GM23248 (cell line): ENCODE measurements at regions not wholly inside any gene's neighbourhood (a gene's known extent, or its start where the extent isn't known, plus 50 kb on each side); places are given as distances from the start of the nearest gene placed in this dataset.

Experiments used
- DNase-seq: peaks from one replicate; pipeline ENCODE4 v3.0.0-alpha.2; 2015
- H2AFZ ChIP-seq: fragments of 200-600 bp; sonication (generic); 2 replicates; pipeline ENCODE4 v1.6.1; 2016; ENCODE audit warnings: antibody characterized with exemption
- H3F3A ChIP-seq: fragments of 200-600 bp; sonication (generic); 2 replicates; pipeline ENCODE4 v1.6.1; 2016; ENCODE audit warnings: mild to moderate bottlenecking, antibody characterized with exemption, mixed run types; ENCODE audit not compliant: insufficient read depth
- H3K27ac ChIP-seq: fragments of 200-600 bp; sonication (generic); 2 replicates; pipeline ENCODE4 v1.5.1; 2016; ENCODE audit warnings: mild to moderate bottlenecking
- H3K27me3 ChIP-seq: fragments of 200-600 bp; sonication (generic); replicated peaks from 2 replicates; pipeline ENCODE4 v1.6.1; 2016; ENCODE audit warnings: mild to moderate bottlenecking; ENCODE audit not compliant: insufficient read depth
- H3K36me3 ChIP-seq: fragments of 200-600 bp; sonication (generic); 2 replicates; pipeline ENCODE4 v1.6.1; 2016; ENCODE audit warnings: low read depth, mild to moderate bottlenecking
- H3K4me1 ChIP-seq: fragments of 200-600 bp; sonication (generic); 2 replicates; pipeline ENCODE4 v1.6.1; 2016; ENCODE audit warnings: mild to moderate bottlenecking; ENCODE audit not compliant: insufficient read depth
- H3K4me2 ChIP-seq: fragments of 200-600 bp; sonication (generic); one replicate; pipeline ENCODE4 v1.6.1; 2016; ENCODE audit warnings: mild to moderate bottlenecking; ENCODE audit not compliant: unreplicated experiment
- H3K4me3 ChIP-seq: fragments of 200-600 bp; sonication (generic); 2 replicates; pipeline ENCODE4 v1.5.1; 2016; ENCODE audit warnings: mild to moderate bottlenecking
- H3K79me2 ChIP-seq: fragments of 200-600 bp; sonication (generic); 2 replicates; pipeline ENCODE4 v1.6.1; 2016; ENCODE audit warnings: mild to moderate bottlenecking; ENCODE audit not compliant: insufficient read depth
- H3K9ac ChIP-seq: fragments of 200-600 bp; sonication (generic); 2 replicates; pipeline ENCODE4 v1.6.1; 2016; ENCODE audit warnings: mild to moderate bottlenecking
- H3K9me2 ChIP-seq: fragments of 200-600 bp; sonication (generic); 2 replicates; pipeline ENCODE4 v1.6.1; 2016; ENCODE audit warnings: mixed run types, mild to moderate bottlenecking, moderate library complexity; ENCODE audit not compliant: insufficient read depth
- H3K9me3 ChIP-seq: fragments of 200-600 bp; sonication (generic); one replicate; pipeline ENCODE4 v1.6.1; 2017; ENCODE audit warnings: low read depth
- H4K20me1 ChIP-seq: fragments of 200-600 bp; sonication (generic); 2 replicates; pipeline ENCODE4 v1.6.0; 2016; ENCODE audit not compliant: insufficient read depth
- EZH2 ChIP-seq: fragments of 200-600 bp; sonication (generic); IDR thresholded peaks from 2 replicates; pipeline ENCODE4 v1.6.1; 2018; ENCODE audit warnings: antibody characterized with exemption, mild to moderate bottlenecking; ENCODE audit not compliant: insufficient read depth, poor library complexity, severe bottlenecking
- EZH2phosphoT487 ChIP-seq: fragments of 200-600 bp; sonication (generic); IDR thresholded peaks from 2 replicates; pipeline ENCODE4 v1.6.1; 2018; ENCODE audit warnings: antibody characterized with exemption, moderate library complexity, mild to moderate bottlenecking, low read depth; ENCODE audit not compliant: insufficient read depth
- WGBS, 2 experiments: methylation state at CpG; one replicate each; pipeline ENCODE4 v1.1.6; 2015 to 2017; ENCODE audit warnings: low lambda C conversion rate in 2 of 2, low coverage in 1 of 2; ENCODE audit errors: missing lambda C conversion rate in 2 of 2; 5-methylcytosine and 5-hydroxymethylcytosine counted together
- in situ Hi-C: fragments of 300-500 bp; cut with MboI; formaldehyde crosslinking; loops from 2 replicates; pipeline ENCODE4 v1.15.0; 2020

DNA sequence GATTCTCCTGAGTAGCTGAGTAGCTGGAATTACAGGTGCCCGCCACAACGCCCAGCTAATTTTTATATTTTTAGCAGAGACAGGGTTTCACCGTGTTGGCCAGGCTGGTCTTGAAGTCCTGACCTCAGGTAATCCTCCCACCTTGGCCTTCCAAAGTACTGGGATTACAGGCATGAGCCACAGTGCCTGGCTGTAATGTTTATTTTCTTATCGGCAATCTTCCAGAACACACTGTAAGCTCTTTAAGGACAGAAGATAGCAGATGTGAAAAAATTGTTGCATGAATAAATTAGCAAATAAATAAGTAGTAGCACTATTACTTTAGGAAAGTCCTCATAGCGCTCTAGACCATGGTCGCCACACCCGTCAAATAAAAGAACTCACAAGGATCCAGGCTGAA is 100.5 kb downstream of the ENC1 start:
- TF ChIP-seq EZH2 (no peak), EZH2phosphoT487 (no peak)
- in situ Hi-C loops: no loop called here
- Histone ChIP-seq H3K9ac (no peak overlapping the region), H4K20me1 (no peaks in the 10 kb centered on the region), H3K4me2 (no peak overlapping the region), H3K36me3 (no peaks in the 10 kb centered on the region), H3K79me2 (no peaks in the 10 kb centered on the region), H2AFZ (no peak overlapping the region), H3K4me1 (peaks cover 32% of the 10 kb centered on the region), H3K4me3 (no peak overlapping the region), H3K9me2 (no peaks in the 10 kb centered on the region), H3K27ac (no peak overlapping the region), H3K9me3 (no peaks in the 10 kb centered on the region), H3F3A (peaks cover 44% of the 10 kb centered on the region), H3K27me3 (no peaks in the 10 kb centered on the region)
- no peak for DNase-seq
- WGBS, 2 experiments: 52 to 53% methylated on average over 7 of the region's 7 CpGs

DNA sequence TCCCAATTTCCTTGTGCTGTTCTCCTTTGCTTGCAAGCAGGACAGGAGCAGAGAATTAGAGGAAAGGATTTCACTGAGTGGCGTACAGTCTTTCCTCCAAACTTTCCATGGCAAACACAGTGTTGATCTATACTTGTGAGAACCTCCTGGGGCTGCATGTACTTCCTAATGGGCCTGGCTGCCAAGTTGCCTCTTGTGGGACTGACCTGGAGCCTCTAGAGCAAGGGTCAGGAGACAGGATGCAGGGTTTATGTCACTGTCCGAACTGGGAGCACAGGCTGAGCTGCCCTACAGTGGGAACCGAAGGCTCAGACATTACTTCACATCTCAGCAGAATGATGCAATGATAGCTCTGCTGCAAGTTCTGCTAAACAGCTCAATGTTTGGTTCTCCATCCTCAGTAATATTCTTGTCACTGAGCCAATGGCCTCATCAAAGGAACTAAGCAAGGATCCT is 102.3 kb downstream of the ENC1 start:
- in situ Hi-C loops: no loop called here
- no peaks in the 10 kb centered on the region for H3K9me3 ChIP-seq
- H3K27me3 ChIP-seq: no peaks in the 10 kb centered on the region
- 37 to 49% methylated on average over 3 of the region's 3 CpGs for WGBS, 2 experiments
- H3K4me3 ChIP-seq: no peak overlapping the region
- TF ChIP-seq EZH2: no peak
- no peak for TF ChIP-seq EZH2phosphoT487
- no peaks in the 10 kb centered on the region for H3K9me2 ChIP-seq
- no peak overlapping the region for H3K4me2 ChIP-seq
- DNase-seq: peak; percentile 68
- H3K9ac ChIP-seq: no peak overlapping the region
- no peaks in the 10 kb centered on the region for H3K36me3 ChIP-seq
- peaks cover 30% of the 10 kb centered on the region for H3F3A ChIP-seq
- no peak overlapping the region for H3K27ac ChIP-seq
- no peaks in the 10 kb centered on the region for H3K79me2 ChIP-seq
- H4K20me1 ChIP-seq: no peaks in the 10 kb centered on the region
- 0 out of 2 replicates have a peak overlapping the region, but pooled peaks have one; percentile 34 for H2AFZ ChIP-seq
- H3K4me1 ChIP-seq: peaks cover 23% of the 10 kb centered on the region

DNA sequence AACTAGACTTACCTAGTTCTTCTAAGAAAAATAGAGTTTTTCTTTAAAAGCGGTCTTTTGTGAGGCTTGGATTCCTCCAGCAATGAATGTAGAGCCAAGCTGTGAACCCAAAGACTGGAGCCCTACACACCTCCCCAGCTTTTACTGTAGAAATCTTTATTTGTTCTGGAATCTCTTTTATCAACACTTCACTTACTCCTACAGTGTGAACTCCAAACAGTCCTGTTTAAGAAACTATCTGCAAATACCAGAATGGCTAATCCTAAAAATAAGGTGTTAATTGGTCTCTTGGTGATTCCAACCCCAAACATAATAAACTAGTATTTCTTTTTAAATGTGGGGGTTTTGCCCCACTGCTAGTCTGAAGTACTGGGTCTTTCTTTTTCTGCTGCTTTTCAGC is 103.9 kb downstream of the ENC1 start:
- no peaks in the 10 kb centered on the region for H4K20me1 ChIP-seq
- H3K9ac ChIP-seq: no peak overlapping the region
- in situ Hi-C loops: no loop called here
- H3K9me2 ChIP-seq: no peaks in the 10 kb centered on the region
- peaks cover 7% of the 10 kb centered on the region; the same call in 1 of the 2 replicates for H3K4me1 ChIP-seq
- TF ChIP-seq EZH2phosphoT487: no peak
- TF ChIP-seq EZH2: no peak
- no peak overlapping the region for H3K4me3 ChIP-seq
- no peak overlapping the region for H3K4me2 ChIP-seq
- H3K9me3 ChIP-seq: no peaks in the 10 kb centered on the region
- no peaks in the 10 kb centered on the region for H3K79me2 ChIP-seq
- no peak overlapping the region for H2AFZ ChIP-seq
- H3K36me3 ChIP-seq: no peaks in the 10 kb centered on the region
- H3K27me3 ChIP-seq: no peaks in the 10 kb centered on the region
- WGBS, 2 experiments: 87 to 100% methylated on average over 1 of the region's 1 CpG
- DNase-seq: no peak
- H3F3A ChIP-seq: peaks cover 14% of the 10 kb centered on the region; the same call in 1 of the 2 replicates
- H3K27ac ChIP-seq: no peak overlapping the region

DNA sequence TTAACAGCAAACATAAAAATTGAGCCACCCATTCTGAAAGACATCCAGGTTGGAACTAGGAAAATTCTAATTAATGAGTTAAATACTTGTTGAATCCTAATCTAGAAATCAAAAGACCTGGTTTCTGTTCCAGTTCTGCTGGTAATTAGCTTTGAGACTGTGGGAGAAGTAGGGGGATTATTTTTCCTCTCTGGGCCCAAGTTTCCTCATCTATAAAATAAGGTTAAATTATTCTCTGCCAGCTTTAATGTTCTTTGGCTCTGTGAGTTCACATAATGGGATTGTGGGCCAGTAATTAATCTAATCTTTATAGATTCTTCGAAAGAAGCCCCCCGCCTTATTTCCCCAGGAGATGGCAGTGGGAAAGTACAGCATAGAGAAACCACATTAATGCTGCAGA is 104.6 kb downstream of the ENC1 start:
- no peaks in the 10 kb centered on the region for H3K9me2 ChIP-seq
- no peak overlapping the region for H2AFZ ChIP-seq
- no peaks in the 10 kb centered on the region for H3K9me3 ChIP-seq
- no peak for DNase-seq
- no peaks in the 10 kb centered on the region for H3K4me1 ChIP-seq
- no peak overlapping the region for H3K4me2 ChIP-seq
- H3K36me3 ChIP-seq: no peaks in the 10 kb centered on the region
- in situ Hi-C loops: no loop called here
- no peak overlapping the region for H3K9ac ChIP-seq
- no peaks in the 10 kb centered on the region for H3K27me3 ChIP-seq
- H4K20me1 ChIP-seq: no peaks in the 10 kb centered on the region
- 90 to 92% methylated on average over 2 of the region's 2 CpGs for WGBS, 2 experiments
- no peak overlapping the region for H3K4me3 ChIP-seq
- TF ChIP-seq EZH2phosphoT487: no peak
- no peak for TF ChIP-seq EZH2
- no peaks in the 10 kb centered on the region for H3K79me2 ChIP-seq
- peaks cover 8% of the 10 kb centered on the region; the same call in 1 of the 2 replicates for H3F3A ChIP-seq
- no peak overlapping the region for H3K27ac ChIP-seq
